ENCODE measurements at regions not wholly inside any gene's neighbourhood (a gene's known extent, or its start where the extent isn't known, plus 50 kb on each side); places are given as distances from the start of the nearest gene placed in this dataset.

GRCh38 chr9:78383130-78383529, 86.2 kb downstream of the PSAT1 start:
- CTCF ChIA-PET: no interaction called here

DNA sequence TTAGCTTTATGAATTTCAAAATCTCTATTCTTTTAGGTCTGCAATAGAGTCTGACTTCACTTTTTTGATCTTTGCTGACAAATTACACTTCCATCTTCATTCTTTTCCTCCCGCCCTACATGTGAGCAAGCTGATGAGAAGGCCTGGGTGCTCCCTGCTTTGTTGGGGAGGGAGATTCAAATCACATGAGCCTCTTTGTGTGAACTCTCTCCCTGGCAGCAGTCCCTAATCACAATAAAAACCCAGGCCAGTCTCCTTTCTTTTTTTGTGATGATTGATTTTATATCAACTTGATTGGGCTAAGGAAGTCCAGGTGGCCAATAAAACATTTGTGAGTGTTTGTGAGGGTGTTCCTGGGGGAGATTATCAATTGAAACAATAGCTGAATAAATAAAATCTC, 89.4 kb downstream of the PSAT1 start:
- peaks cover 0 to 4% (median 0%) of the 10 kb centered on the region in 5 experiments for H3K9me3 ChIP-seq (ENCODE audit: control extremely low read depth in 1 of 5, control insufficient read depth in 4 of 5, insufficient read depth in 2 of 5, low read depth in 1 of 5, low read length in 4 of 5)
- H3K27me3 ChIP-seq (replicated peaks in 2 of 5; ENCODE audit: control insufficient read depth in 4 of 5, insufficient read depth in 5 of 5, low read length in 4 of 5): no peaks in the 10 kb centered on the region
- peaks cover 9 to 24% (median 18%) of the 10 kb centered on the region in 4 experiments for H3K4me1 ChIP-seq (ENCODE audit: control extremely low read depth in 1 of 4, control insufficient read depth in 4 of 4, insufficient read depth in 4 of 4, low read length in 3 of 4)
- POLR2A ChIA-PET: no interaction called here
- WGBS (ENCODE audit: insufficient coverage): no CpG with 5 or more reads among the region's 1 CpG
- no peaks in the 10 kb centered on the region for H3K36me3 ChIP-seq (ENCODE audit: control insufficient read depth in 4 of 4, insufficient read depth in 4 of 4, low read length in 3 of 4)
- no peak for DNase-seq
- H3K27ac ChIP-seq (ENCODE audit: insufficient read depth in 1 of 2, low read depth in 1 of 2, low read length in 2 of 2, poor library complexity in 1 of 2, severe bottlenecking in 2 of 2): no peak overlapping the region
- CTCF ChIA-PET: interaction anchor here (1.4 to 1.6 kb wide), 2 partner anchors 18 to 21 kb away, joined by 3 to 4 read pairs; no protein-coding TSS in a partner anchor
- H3K4me3 ChIP-seq (ENCODE audit: control insufficient read depth in 1 of 7, extremely low read depth in 1 of 7, insufficient read depth in 4 of 7, low read depth in 2 of 7, low read length in 6 of 7): no peak overlapping the region

More at GRCh38 chr9:78383130-78383529, 86.2 kb downstream of the PSAT1 start:
- peak in 2 of 3 donors; percentile 56 to 65 for DNase-seq
- Histone ChIP-seq H3K27ac (ENCODE audit: insufficient read depth in 1 of 2, low read depth in 1 of 2, low read length in 2 of 2, poor library complexity in 1 of 2, severe bottlenecking in 2 of 2) (no peak overlapping the region), H3K27me3 (replicated peaks in 2 of 5; ENCODE audit: control insufficient read depth in 4 of 5, insufficient read depth in 5 of 5, low read length in 4 of 5) (peaks cover 0 to 1% (median 0%) of the 10 kb centered on the region in 5 experiments), H3K4me1 (ENCODE audit: control extremely low read depth in 1 of 4, control insufficient read depth in 4 of 4, insufficient read depth in 4 of 4, low read length in 3 of 4) (peaks cover 9 to 24% (median 18%) of the 10 kb centered on the region in 4 experiments), H3K4me3 (ENCODE audit: control insufficient read depth in 1 of 7, extremely low read depth in 1 of 7, insufficient read depth in 4 of 7, low read depth in 2 of 7, low read length in 6 of 7) (peak overlapping the region in 3 of 7 experiments; percentile 12 to 37 (median 20)), H3K36me3 (ENCODE audit: control insufficient read depth in 4 of 4, insufficient read depth in 4 of 4, low read length in 3 of 4) (no peaks in the 10 kb centered on the region), H3K9me3 (ENCODE audit: control extremely low read depth in 1 of 5, control insufficient read depth in 4 of 5, insufficient read depth in 2 of 5, low read depth in 1 of 5, low read length in 4 of 5) (peaks cover 0 to 2% (median 0%) of the 10 kb centered on the region in 5 experiments)
- POLR2A ChIA-PET: no interaction called here
- WGBS (ENCODE audit: insufficient coverage): 0% methylated on average over 1 of the region's 3 CpGs

DNA sequence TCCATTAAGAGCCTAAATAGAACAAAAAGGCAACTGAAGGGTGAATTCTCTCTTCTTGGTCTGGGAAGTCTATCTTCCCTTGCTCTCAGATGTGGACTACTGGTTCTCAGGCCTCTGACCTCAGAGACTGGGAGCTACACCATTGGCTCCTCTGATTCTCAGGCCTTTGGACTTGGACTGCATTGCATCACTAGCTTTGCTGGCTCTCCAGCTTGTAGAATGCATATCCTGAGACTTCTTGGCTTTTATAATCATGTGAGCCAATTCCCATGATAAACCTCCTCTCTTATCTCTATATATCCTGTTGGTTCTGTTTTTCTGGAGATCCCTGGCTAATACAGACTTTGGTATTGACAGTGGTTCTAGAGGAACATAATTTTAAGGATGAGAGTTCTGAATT, 89.8 kb downstream of the PSAT1 start:
- Histone ChIP-seq H3K4me3 (ENCODE audit: control insufficient read depth in 1 of 7, extremely low read depth in 1 of 7, insufficient read depth in 4 of 7, low read depth in 2 of 7, low read length in 6 of 7) (no peak overlapping the region), H3K27ac (ENCODE audit: insufficient read depth in 1 of 2, low read depth in 1 of 2, low read length in 2 of 2, poor library complexity in 1 of 2, severe bottlenecking in 2 of 2) (no peak overlapping the region), H3K4me1 (ENCODE audit: control extremely low read depth in 1 of 4, control insufficient read depth in 4 of 4, insufficient read depth in 4 of 4, low read length in 3 of 4) (peaks cover 9 to 24% (median 18%) of the 10 kb centered on the region in 4 experiments), H3K9me3 (ENCODE audit: control extremely low read depth in 1 of 5, control insufficient read depth in 4 of 5, insufficient read depth in 2 of 5, low read depth in 1 of 5, low read length in 4 of 5) (peaks cover 0 to 4% (median 0%) of the 10 kb centered on the region in 5 experiments), H3K36me3 (ENCODE audit: control insufficient read depth in 4 of 4, insufficient read depth in 4 of 4, low read length in 3 of 4) (no peaks in the 10 kb centered on the region), H3K27me3 (replicated peaks in 2 of 5; ENCODE audit: control insufficient read depth in 4 of 5, insufficient read depth in 5 of 5, low read length in 4 of 5) (no peaks in the 10 kb centered on the region)
- ChIA-PET CTCF (interaction anchor here (1.4 to 1.6 kb wide), 2 partner anchors 18 to 21 kb away, joined by 3 to 4 read pairs; no protein-coding TSS in a partner anchor), POLR2A (no interaction called here)
- no peak for DNase-seq

GRCh38 chr9:78393340-78393739, 96.4 kb downstream of the PSAT1 start:
- 100% methylated on average over 2 of the region's 2 CpGs for WGBS (ENCODE audit: insufficient coverage)
- H3K27me3 ChIP-seq (replicated peaks in 2 of 5; ENCODE audit: control insufficient read depth in 4 of 5, insufficient read depth in 5 of 5, low read length in 4 of 5): no peaks in the 10 kb centered on the region
- ChIA-PET POLR2A (no interaction called here), CTCF (no interaction called here)
- no peak for DNase-seq
- peaks cover 0 to 25% (median 8%) of the 10 kb centered on the region in 5 experiments for H3K9me3 ChIP-seq (ENCODE audit: control extremely low read depth in 1 of 5, control insufficient read depth in 4 of 5, insufficient read depth in 2 of 5, low read depth in 1 of 5, low read length in 4 of 5)
- H3K36me3 ChIP-seq (ENCODE audit: control insufficient read depth in 4 of 4, insufficient read depth in 4 of 4, low read length in 3 of 4): no peaks in the 10 kb centered on the region
- H3K27ac ChIP-seq (ENCODE audit: insufficient read depth in 1 of 2, low read depth in 1 of 2, low read length in 2 of 2, poor library complexity in 1 of 2, severe bottlenecking in 2 of 2): no peak overlapping the region
- no peak overlapping the region for H3K4me3 ChIP-seq (ENCODE audit: control insufficient read depth in 1 of 7, extremely low read depth in 1 of 7, insufficient read depth in 4 of 7, low read depth in 2 of 7, low read length in 6 of 7)
- H3K4me1 ChIP-seq (ENCODE audit: control extremely low read depth in 1 of 4, control insufficient read depth in 4 of 4, insufficient read depth in 4 of 4, low read length in 3 of 4): no peaks in the 10 kb centered on the region

DNA sequence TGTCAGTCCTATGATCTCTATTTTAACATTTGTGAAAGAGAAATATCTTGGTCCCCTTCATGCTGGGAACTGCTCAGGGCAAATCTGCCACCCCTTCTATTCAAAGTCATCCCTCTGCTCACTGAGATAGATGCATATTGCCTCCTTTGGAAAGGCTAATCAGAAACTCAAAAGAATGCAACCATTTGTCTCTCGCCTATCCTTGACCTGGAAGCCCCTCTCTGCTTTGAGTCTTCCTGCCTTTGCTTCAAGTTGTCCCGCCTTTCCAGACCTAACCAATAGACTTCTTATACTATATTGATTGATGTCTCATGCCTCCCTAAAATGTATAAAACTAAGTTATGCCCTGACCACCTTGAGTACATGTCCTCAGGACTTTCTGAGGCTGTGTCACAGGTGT, 97.0 kb downstream of the PSAT1 start:
- POLR2A ChIA-PET: no interaction called here

GRCh38 chr9:78396087-78396486, 99.2 kb downstream of the PSAT1 start:
- Histone ChIP-seq H3K27ac (ENCODE audit: insufficient read depth in 1 of 2, low read depth in 1 of 2, low read length in 2 of 2, poor library complexity in 1 of 2, severe bottlenecking in 2 of 2) (no peak overlapping the region), H3K36me3 (ENCODE audit: control insufficient read depth in 4 of 4, insufficient read depth in 4 of 4, low read length in 3 of 4) (no peaks in the 10 kb centered on the region), H3K4me1 (ENCODE audit: control extremely low read depth in 1 of 4, control insufficient read depth in 4 of 4, insufficient read depth in 4 of 4, low read length in 3 of 4) (no peaks in the 10 kb centered on the region), H3K4me3 (ENCODE audit: control insufficient read depth in 1 of 7, extremely low read depth in 1 of 7, insufficient read depth in 4 of 7, low read depth in 2 of 7, low read length in 6 of 7) (no peak overlapping the region), H3K9me3 (ENCODE audit: control extremely low read depth in 1 of 5, control insufficient read depth in 4 of 5, insufficient read depth in 2 of 5, low read depth in 1 of 5, low read length in 4 of 5) (peaks cover 0 to 20% (median 8%) of the 10 kb centered on the region in 5 experiments), H3K27me3 (replicated peaks in 2 of 5; ENCODE audit: control insufficient read depth in 4 of 5, insufficient read depth in 5 of 5, low read length in 4 of 5) (no peaks in the 10 kb centered on the region)
- ChIA-PET POLR2A (no interaction called here), CTCF (no interaction called here)
- WGBS (ENCODE audit: insufficient coverage): 100% methylated on average over 1 of the region's 2 CpGs
- no peak for DNase-seq

More for the DNA sequence above, 97.0 kb downstream of the PSAT1 start:
- Histone ChIP-seq H3K9me3 (ENCODE audit: control extremely low read depth in 1 of 5, control insufficient read depth in 4 of 5, insufficient read depth in 2 of 5, low read depth in 1 of 5, low read length in 4 of 5) (peaks cover 0 to 22% (median 8%) of the 10 kb centered on the region in 5 experiments), H3K36me3 (ENCODE audit: control insufficient read depth in 4 of 4, insufficient read depth in 4 of 4, low read length in 3 of 4) (no peaks in the 10 kb centered on the region), H3K27ac (ENCODE audit: insufficient read depth in 1 of 2, low read depth in 1 of 2, low read length in 2 of 2, poor library complexity in 1 of 2, severe bottlenecking in 2 of 2) (no peak overlapping the region), H3K27me3 (replicated peaks in 2 of 5; ENCODE audit: control insufficient read depth in 4 of 5, insufficient read depth in 5 of 5, low read length in 4 of 5) (no peaks in the 10 kb centered on the region), H3K4me3 (ENCODE audit: control insufficient read depth in 1 of 7, extremely low read depth in 1 of 7, insufficient read depth in 4 of 7, low read depth in 2 of 7, low read length in 6 of 7) (no peak overlapping the region), H3K4me1 (ENCODE audit: control extremely low read depth in 1 of 4, control insufficient read depth in 4 of 4, insufficient read depth in 4 of 4, low read length in 3 of 4) (no peaks in the 10 kb centered on the region)
- CTCF ChIA-PET: no interaction called here
- DNase-seq: no peak
- no CpG with 5 or more reads among the region's 2 CpGs for WGBS (ENCODE audit: insufficient coverage)

DNA sequence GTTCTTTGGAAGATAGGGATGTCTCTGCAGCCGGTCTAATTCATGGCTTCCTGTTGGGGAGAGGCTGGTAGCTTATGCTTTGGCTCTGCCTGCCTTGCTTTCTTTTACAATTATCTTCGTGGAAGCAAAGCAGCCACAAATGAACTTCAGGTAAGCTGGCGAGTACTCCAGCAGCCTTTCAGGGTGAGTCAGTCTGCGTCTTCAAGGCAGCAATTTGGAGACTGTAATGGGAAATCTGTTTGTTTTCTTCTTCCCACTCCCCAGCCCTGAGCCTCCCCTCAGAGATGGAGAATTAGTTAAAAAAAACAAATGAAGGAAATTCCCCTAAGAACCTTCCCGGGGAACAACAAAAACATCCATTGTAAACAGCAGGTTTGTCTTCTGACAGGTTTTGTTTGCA, 100.1 kb downstream of the PSAT1 start:
- no peak overlapping the region for H3K27ac ChIP-seq (ENCODE audit: insufficient read depth in 1 of 2, low read depth in 1 of 2, low read length in 2 of 2, poor library complexity in 1 of 2, severe bottlenecking in 2 of 2)
- no peak for DNase-seq
- no peaks in the 10 kb centered on the region for H3K27me3 ChIP-seq (replicated peaks in 2 of 5; ENCODE audit: control insufficient read depth in 4 of 5, insufficient read depth in 5 of 5, low read length in 4 of 5)
- no peaks in the 10 kb centered on the region for H3K36me3 ChIP-seq (ENCODE audit: control insufficient read depth in 4 of 4, insufficient read depth in 4 of 4, low read length in 3 of 4)
- WGBS (ENCODE audit: insufficient coverage): 74% methylated on average over 4 of the region's 5 CpGs
- H3K4me3 ChIP-seq (ENCODE audit: control insufficient read depth in 1 of 7, extremely low read depth in 1 of 7, insufficient read depth in 4 of 7, low read depth in 2 of 7, low read length in 6 of 7): no peak overlapping the region
- ChIA-PET POLR2A (no interaction called here), CTCF (no interaction called here)
- H3K4me1 ChIP-seq (ENCODE audit: control extremely low read depth in 1 of 4, control insufficient read depth in 4 of 4, insufficient read depth in 4 of 4, low read length in 3 of 4): no peaks in the 10 kb centered on the region
- H3K9me3 ChIP-seq (ENCODE audit: control extremely low read depth in 1 of 5, control insufficient read depth in 4 of 5, insufficient read depth in 2 of 5, low read depth in 1 of 5, low read length in 4 of 5): peaks cover 0 to 20% (median 8%) of the 10 kb centered on the region in 5 experiments

Data from common myeloid progenitor, CD34-positive (primary cell).